Mammary epithelial cell (primary cell): ENCODE measurements at regions not wholly inside any gene's neighbourhood (a gene's known extent, or its start where the extent isn't known, plus 50 kb on each side); places are given as distances from the start of the nearest gene placed in this dataset.

ENCODE experiments used
- EZH2 ChIP-seq: IDR thresholded peaks from 2 replicates; pipeline ENCODE4 v1.6.1; 2012; ENCODE audit warnings: low read length, inconsistent platforms, borderline replicate concordance
- TF ChIP-seq, protein P1 (sequence below), 2 donors: IDR thresholded peaks in 1 of 2; conservative IDR thresholded peaks in 1 of 2; 2 replicates each; pipeline ENCODE4 v1.5.1; 2011 to 2012; ENCODE audit warnings: inconsistent platforms in 2 of 2, low read length in 2 of 2, mild to moderate bottlenecking in 2 of 2, control low read depth in 1 of 2, low read depth in 1 of 2; ENCODE audit not compliant: insufficient read depth in 1 of 2; ENCODE audit errors: extremely low read depth in 1 of 2

DNA sequence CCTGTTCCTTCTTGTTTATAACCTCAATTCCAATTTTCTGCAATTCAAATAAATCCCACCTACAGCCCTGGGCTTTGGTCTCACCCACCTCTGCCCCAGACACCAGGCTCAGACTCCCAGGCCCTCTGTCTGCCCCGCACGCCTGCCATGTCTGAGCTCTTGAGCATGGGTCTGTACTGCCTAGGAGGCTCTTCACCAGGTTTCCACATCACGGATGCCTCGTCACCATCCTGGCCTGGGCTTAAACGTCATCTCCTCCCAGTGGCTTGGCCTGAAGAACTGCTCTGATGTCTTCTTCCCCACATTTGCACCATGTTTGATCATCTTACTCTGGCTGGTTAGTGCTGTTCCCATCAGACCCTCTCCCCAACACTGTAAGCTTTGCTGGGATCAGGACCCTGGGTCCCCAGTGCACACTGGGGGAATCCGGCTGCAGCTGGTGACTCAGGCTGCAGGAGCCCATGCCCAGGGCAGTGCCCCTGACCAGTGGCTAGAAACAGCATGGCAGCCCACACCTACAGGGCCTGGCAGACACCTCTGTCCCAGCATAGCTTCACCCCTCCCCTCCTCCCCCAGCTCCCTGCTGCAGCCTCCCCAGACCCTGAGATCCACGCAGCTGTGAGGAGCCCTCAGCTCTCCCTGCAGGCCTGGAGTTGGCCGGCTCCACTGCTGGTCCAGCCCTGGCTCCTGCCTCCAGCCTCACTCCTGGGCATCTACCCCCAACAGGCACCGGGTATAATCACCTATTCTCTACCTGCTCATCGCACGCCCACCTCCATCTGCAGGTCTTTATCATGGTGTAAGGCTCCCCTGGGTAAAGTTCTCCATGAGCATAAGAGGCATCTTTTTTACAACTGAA, 162.8 kb upstream of the NSMCE3 start:
- TF ChIP-seq, protein P1, sequence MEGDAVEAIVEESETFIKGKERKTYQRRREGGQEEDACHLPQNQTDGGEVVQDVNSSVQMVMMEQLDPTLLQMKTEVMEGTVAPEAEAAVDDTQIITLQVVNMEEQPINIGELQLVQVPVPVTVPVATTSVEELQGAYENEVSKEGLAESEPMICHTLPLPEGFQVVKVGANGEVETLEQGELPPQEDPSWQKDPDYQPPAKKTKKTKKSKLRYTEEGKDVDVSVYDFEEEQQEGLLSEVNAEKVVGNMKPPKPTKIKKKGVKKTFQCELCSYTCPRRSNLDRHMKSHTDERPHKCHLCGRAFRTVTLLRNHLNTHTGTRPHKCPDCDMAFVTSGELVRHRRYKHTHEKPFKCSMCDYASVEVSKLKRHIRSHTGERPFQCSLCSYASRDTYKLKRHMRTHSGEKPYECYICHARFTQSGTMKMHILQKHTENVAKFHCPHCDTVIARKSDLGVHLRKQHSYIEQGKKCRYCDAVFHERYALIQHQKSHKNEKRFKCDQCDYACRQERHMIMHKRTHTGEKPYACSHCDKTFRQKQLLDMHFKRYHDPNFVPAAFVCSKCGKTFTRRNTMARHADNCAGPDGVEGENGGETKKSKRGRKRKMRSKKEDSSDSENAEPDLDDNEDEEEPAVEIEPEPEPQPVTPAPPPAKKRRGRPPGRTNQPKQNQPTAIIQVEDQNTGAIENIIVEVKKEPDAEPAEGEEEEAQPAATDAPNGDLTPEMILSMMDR (conservative IDR thresholded peaks at IDR 0.05 in 1 of 2, IDR thresholded peaks at IDR 0.05 in 1 of 2; ENCODE audit: extremely low read depth in 1 of 2, insufficient read depth in 1 of 2, low read depth in 1 of 2, low read length in 2 of 2) = no peak
- no peak for TF ChIP-seq EZH2
